LNCaP clone FGC (cell line): ENCODE measurements at regions not wholly inside any gene's neighbourhood (a gene's known extent, or its start where the extent isn't known, plus 50 kb on each side); places are given as distances from the start of the nearest gene placed in this dataset.

Experiments used
- DNase-seq: peaks from one replicate; pipeline ENCODE4 v3.0.0-alpha.2; 2011; ENCODE audit warnings: low read depth
- H3K4me3 ChIP-seq: 2 replicates; pipeline ENCODE4 v1.5.1; 2011; ENCODE audit warnings: mild to moderate bottlenecking, low read depth, low read length, control low read depth
- CTCF ChIP-seq: IDR thresholded peaks from 2 replicates; pipeline ENCODE4 v1.5.1; 2012; ENCODE audit warnings: mild to moderate bottlenecking; ENCODE audit not compliant: control insufficient read depth, insufficient read depth; ENCODE audit errors: extremely low read depth

GRCh38 chr1:104358621-104359020 lies 608.9 kb downstream of the AMY1C start:
- DNase-seq: no peak
- TF ChIP-seq CTCF: no peak

GRCh38 chr1:104378414-104378813 lies 628.7 kb downstream of the AMY1C start:
- no peak for TF ChIP-seq CTCF
- no peak for DNase-seq
- no peak overlapping the region for H3K4me3 ChIP-seq

More at GRCh38 chr1:104358621-104359020, 608.9 kb downstream of the AMY1C start:
- H3K4me3 ChIP-seq: no peak overlapping the region

- no peak for TF ChIP-seq CTCF
- no peak overlapping the region for H3K4me3 ChIP-seq
- no peak for DNase-seq
Observed at GRCh38 chr1:104380003-104380402, 630.3 kb downstream of the AMY1C start.

GRCh38 chr1:104387716-104388508 lies 638.2 kb downstream of the AMY1C start:
- no peak for TF ChIP-seq CTCF
- H3K4me3 ChIP-seq: no peak overlapping the region
- DNase-seq: no peak

- no peak for TF ChIP-seq CTCF
Observed at GRCh38 chr1:104392552-104392951, 642.9 kb downstream of the AMY1C start.

GRCh38 chr1:104402178-104402577 lies 652.5 kb downstream of the AMY1C start:
- no peak for TF ChIP-seq CTCF
- no peak overlapping the region for H3K4me3 ChIP-seq
- no peak for DNase-seq

More at GRCh38 chr1:104392552-104392951, 642.9 kb downstream of the AMY1C start:
- DNase-seq: no peak
- H3K4me3 ChIP-seq: no peak overlapping the region

- no peak for TF ChIP-seq CTCF
- H3K4me3 ChIP-seq: no peak overlapping the region
Observed at GRCh38 chr1:104403883-104404282, 654.2 kb downstream of the AMY1C start.

More at GRCh38 chr1:104403883-104404282, 654.2 kb downstream of the AMY1C start:
- DNase-seq: no peak
